ENCODE measurements at regions not wholly inside any gene's neighbourhood (a gene's known extent, or its start where the extent isn't known, plus 50 kb on each side); places are given as distances from the start of the nearest gene placed in this dataset.

DNA sequence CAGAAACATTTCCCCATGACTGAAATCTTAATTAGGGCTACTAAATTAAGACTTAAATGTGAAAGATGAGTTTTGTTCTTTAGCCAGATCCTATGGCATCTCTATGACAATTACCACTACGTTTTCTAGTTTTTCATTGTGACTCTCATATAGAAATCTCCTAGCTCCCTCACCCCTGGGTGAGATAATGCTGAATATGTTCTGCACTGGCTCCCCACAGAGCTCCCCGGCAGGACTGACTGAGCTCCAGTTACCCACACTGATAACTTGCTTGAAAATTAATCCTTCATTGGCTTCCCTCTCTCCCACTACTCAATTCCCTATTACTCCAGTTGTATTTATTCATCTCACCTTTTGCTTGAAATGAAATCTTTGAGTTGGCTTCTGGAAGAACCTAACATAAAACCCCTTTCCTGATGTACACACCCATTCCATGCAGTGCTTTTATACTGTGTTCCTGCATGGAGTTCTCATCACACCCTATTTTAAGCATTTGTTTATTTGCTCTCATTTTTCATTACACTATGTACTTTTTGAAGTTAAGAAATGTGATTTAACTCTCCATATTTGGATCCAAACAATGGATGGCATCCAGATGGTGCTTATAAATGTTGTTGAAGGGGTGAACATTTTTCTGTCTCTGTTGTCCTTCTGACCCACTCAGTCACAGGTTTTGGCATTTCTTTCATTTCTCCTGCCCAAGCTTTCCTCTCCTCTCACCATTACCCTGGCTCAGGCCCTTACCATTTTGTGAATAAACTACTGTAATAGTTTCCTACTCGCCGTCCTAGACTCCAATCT is 623.4 kb downstream of the SPRY1 start:
- H4K20me1 ChIP-seq (ENCODE audit: insufficient read depth, low read length), result no peaks in the 10 kb centered on the region
- no peaks in the 10 kb centered on the region for H3K9me3 Mint-ChIP-seq (ENCODE audit: unreplicated experiment)
- no peak overlapping the region for H3K9ac ChIP-seq (ENCODE audit: low read length)
- TF ChIP-seq EZH2 (IDR thresholded peaks at IDR 0.05; ENCODE audit: insufficient read depth, low read length), result no peak
- TF ChIP-seq, protein P1, sequence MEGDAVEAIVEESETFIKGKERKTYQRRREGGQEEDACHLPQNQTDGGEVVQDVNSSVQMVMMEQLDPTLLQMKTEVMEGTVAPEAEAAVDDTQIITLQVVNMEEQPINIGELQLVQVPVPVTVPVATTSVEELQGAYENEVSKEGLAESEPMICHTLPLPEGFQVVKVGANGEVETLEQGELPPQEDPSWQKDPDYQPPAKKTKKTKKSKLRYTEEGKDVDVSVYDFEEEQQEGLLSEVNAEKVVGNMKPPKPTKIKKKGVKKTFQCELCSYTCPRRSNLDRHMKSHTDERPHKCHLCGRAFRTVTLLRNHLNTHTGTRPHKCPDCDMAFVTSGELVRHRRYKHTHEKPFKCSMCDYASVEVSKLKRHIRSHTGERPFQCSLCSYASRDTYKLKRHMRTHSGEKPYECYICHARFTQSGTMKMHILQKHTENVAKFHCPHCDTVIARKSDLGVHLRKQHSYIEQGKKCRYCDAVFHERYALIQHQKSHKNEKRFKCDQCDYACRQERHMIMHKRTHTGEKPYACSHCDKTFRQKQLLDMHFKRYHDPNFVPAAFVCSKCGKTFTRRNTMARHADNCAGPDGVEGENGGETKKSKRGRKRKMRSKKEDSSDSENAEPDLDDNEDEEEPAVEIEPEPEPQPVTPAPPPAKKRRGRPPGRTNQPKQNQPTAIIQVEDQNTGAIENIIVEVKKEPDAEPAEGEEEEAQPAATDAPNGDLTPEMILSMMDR (IDR thresholded peaks at IDR 0.05; ENCODE audit: insufficient read depth, low read depth, low read length), result no peak
- H3K4me3 Mint-ChIP-seq (ENCODE audit: unreplicated experiment), result no peak overlapping the region
- no peaks in the 10 kb centered on the region for H3K36me3 ChIP-seq (ENCODE audit: insufficient read depth, low read length)
- peaks cover 18% of the 10 kb centered on the region for H3K4me1 Mint-ChIP-seq (ENCODE audit: low read depth, unreplicated experiment)
- no peaks in the 10 kb centered on the region for H3K27me3 Mint-ChIP-seq (ENCODE audit: low read depth, unreplicated experiment)
- no peaks in the 10 kb centered on the region for H3K36me3 Mint-ChIP-seq (ENCODE audit: low read depth, unreplicated experiment)
- no peak for DNase-seq (ENCODE audit: low read depth)
- no peaks in the 10 kb centered on the region for H3K4me1 ChIP-seq (ENCODE audit: insufficient read depth, low read length)
- H3K27ac Mint-ChIP-seq (ENCODE audit: unreplicated experiment), result no peak overlapping the region
- H3K4me3 ChIP-seq (ENCODE audit: insufficient read depth, low read depth, low read length), result no peak overlapping the region
- no peak overlapping the region for H3K4me2 ChIP-seq (ENCODE audit: low read length)
- H3K9me3 ChIP-seq (ENCODE audit: insufficient read depth, low read depth, low read length), result no peaks in the 10 kb centered on the region
- no peaks in the 10 kb centered on the region for H3K27me3 ChIP-seq (ENCODE audit: insufficient read depth, low read length)
- H3K79me2 ChIP-seq (ENCODE audit: insufficient read depth, low read length), result no peaks in the 10 kb centered on the region
- no peak overlapping the region for H3K27ac ChIP-seq (ENCODE audit: low read depth, low read length)
- H2AFZ ChIP-seq (ENCODE audit: low read depth, low read length), result no peak overlapping the region
- no peak for FAIRE-seq

DNA sequence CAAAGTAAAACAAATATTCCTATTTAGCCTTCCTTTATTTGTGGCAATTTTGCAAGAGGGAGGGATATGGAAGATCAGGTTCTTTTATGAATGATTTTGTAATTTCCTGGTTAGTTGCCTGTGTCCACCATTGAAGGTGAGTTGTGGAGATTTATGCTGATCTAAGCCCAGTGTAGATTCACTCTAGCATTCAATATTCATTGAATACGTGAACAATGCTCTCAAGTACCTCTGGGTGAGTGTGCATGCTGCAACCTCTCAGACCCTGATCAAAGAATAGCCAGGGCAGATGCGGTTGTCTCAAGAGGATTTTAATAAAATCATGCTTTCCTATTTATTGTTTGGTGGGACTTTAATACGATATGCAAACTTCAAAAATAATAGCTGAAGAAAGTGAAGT is 628.4 kb downstream of the SPRY1 start:
- no peaks in the 10 kb centered on the region for H3K79me2 ChIP-seq (ENCODE audit: insufficient read depth, low read length)
- no peaks in the 10 kb centered on the region for H3K36me3 ChIP-seq (ENCODE audit: insufficient read depth, low read length)
- H3K9me3 ChIP-seq (ENCODE audit: insufficient read depth, low read depth, low read length), result no peaks in the 10 kb centered on the region
- peak overlapping the region; percentile 77 for H3K4me2 ChIP-seq (ENCODE audit: low read length)
- no peak for TF ChIP-seq EZH2 (IDR thresholded peaks at IDR 0.05; ENCODE audit: insufficient read depth, low read length)
- TF ChIP-seq, protein P1 (IDR thresholded peaks at IDR 0.05; ENCODE audit: insufficient read depth, low read depth, low read length), result no peak
- no peaks in the 10 kb centered on the region for H3K9me3 Mint-ChIP-seq (ENCODE audit: unreplicated experiment)
- no peaks in the 10 kb centered on the region for H3K36me3 Mint-ChIP-seq (ENCODE audit: low read depth, unreplicated experiment)
- H3K4me1 Mint-ChIP-seq (ENCODE audit: low read depth, unreplicated experiment), result peaks cover 4% of the 10 kb centered on the region
- H3K9ac ChIP-seq (ENCODE audit: low read length), result no peak overlapping the region
- no peak overlapping the region for H3K4me3 ChIP-seq (ENCODE audit: insufficient read depth, low read depth, low read length)
- H3K4me3 Mint-ChIP-seq (ENCODE audit: unreplicated experiment), result no peak overlapping the region
- no peak overlapping the region for H3K27ac Mint-ChIP-seq (ENCODE audit: unreplicated experiment)
- FAIRE-seq, result no peak
- no peak overlapping the region for H3K27ac ChIP-seq (ENCODE audit: low read depth, low read length)
- DNase-seq (ENCODE audit: low read depth), result no peak
- no peak overlapping the region for H2AFZ ChIP-seq (ENCODE audit: low read depth, low read length)
- H3K27me3 ChIP-seq (ENCODE audit: insufficient read depth, low read length), result no peaks in the 10 kb centered on the region
- no peaks in the 10 kb centered on the region for H4K20me1 ChIP-seq (ENCODE audit: insufficient read depth, low read length)
- H3K4me1 ChIP-seq (ENCODE audit: insufficient read depth, low read length), result no peaks in the 10 kb centered on the region
- no peaks in the 10 kb centered on the region for H3K27me3 Mint-ChIP-seq (ENCODE audit: low read depth, unreplicated experiment)

- no peaks in the 10 kb centered on the region for H3K36me3 Mint-ChIP-seq (ENCODE audit: low read depth, unreplicated experiment)
- H3K4me1 ChIP-seq (ENCODE audit: insufficient read depth, low read length), result no peaks in the 10 kb centered on the region
- H3K27me3 Mint-ChIP-seq (ENCODE audit: low read depth, unreplicated experiment), result no peaks in the 10 kb centered on the region
- peak overlapping the region; percentile 52 for H2AFZ ChIP-seq (ENCODE audit: low read depth, low read length)
- DNase-seq (ENCODE audit: low read depth), result no peak
- no peak overlapping the region for H3K4me3 Mint-ChIP-seq (ENCODE audit: unreplicated experiment)
- no peaks in the 10 kb centered on the region for H3K27me3 ChIP-seq (ENCODE audit: insufficient read depth, low read length)
- no peak overlapping the region for H3K27ac ChIP-seq (ENCODE audit: low read depth, low read length)
- FAIRE-seq, result no peak
- peak overlapping the region; percentile 49 for H3K9ac ChIP-seq (ENCODE audit: low read length)
- H3K9me3 ChIP-seq (ENCODE audit: insufficient read depth, low read depth, low read length), result no peaks in the 10 kb centered on the region
- no peaks in the 10 kb centered on the region for H4K20me1 ChIP-seq (ENCODE audit: insufficient read depth, low read length)
- H3K79me2 ChIP-seq (ENCODE audit: insufficient read depth, low read length), result no peaks in the 10 kb centered on the region
- H3K4me2 ChIP-seq (ENCODE audit: low read length), result peak overlapping the region; percentile 77
- peak overlapping the region; percentile 40 for H3K4me3 ChIP-seq (ENCODE audit: insufficient read depth, low read depth, low read length)
- no peaks in the 10 kb centered on the region for H3K4me1 Mint-ChIP-seq (ENCODE audit: low read depth, unreplicated experiment)
- no peak overlapping the region for H3K27ac Mint-ChIP-seq (ENCODE audit: unreplicated experiment)
- no peaks in the 10 kb centered on the region for H3K9me3 Mint-ChIP-seq (ENCODE audit: unreplicated experiment)
- no peak for TF ChIP-seq EZH2 (IDR thresholded peaks at IDR 0.05; ENCODE audit: insufficient read depth, low read length)
- TF ChIP-seq, protein P1 (IDR thresholded peaks at IDR 0.05; ENCODE audit: insufficient read depth, low read depth, low read length), result no peak
- no peaks in the 10 kb centered on the region for H3K36me3 ChIP-seq (ENCODE audit: insufficient read depth, low read length)
Measured at GRCh38 chr4:124025428-124025827, 628.8 kb downstream of the SPRY1 start.
